Panc1 (cell line): ENCODE measurements at regions not wholly inside any gene's neighbourhood (a gene's known extent, or its start where the extent isn't known, plus 50 kb on each side); places are given as distances from the start of the nearest gene placed in this dataset.

Source experiments
- ATAC-seq: fragments of 200-7000 bp; cut with Tn5 transposase; 2 replicates; pipeline ENCODE4 v1.9.1; 2020; ENCODE audit warnings: mild to moderate bottlenecking, moderate library complexity
- BruUV-seq: library from RNA; stranded (reverse); fragments of 400-500 nt; replicated peaks from 2 replicates; lab custom pipeline; 2021; lab: Mats Ljungman, UMichigan
- CTCF ChIA-PET: fragments of 300-600 bp; sonication (Branson Sonifier 250); formaldehyde crosslinking; loops from one replicate; lab custom pipeline; 2022; ENCODE audit warnings: antibody characterized with exemption; lab: Charles Lee
- POLR2A ChIA-PET: fragments of 300-600 bp; sonication (Branson Sonifier 250); formaldehyde crosslinking; loops from one replicate; lab custom pipeline; 2022; ENCODE audit warnings: antibody characterized with exemption; lab: Charles Lee
- DNase-seq: peaks from one replicate; pipeline ENCODE4 v3.0.0-alpha.2; 2010; ENCODE audit warnings: low read depth, low spot score
- H3K27ac ChIP-seq: 2 replicates; pipeline ENCODE4 v1.5.1; 2011; ENCODE audit warnings: mild to moderate bottlenecking, low read length, inconsistent platforms
- H3K27me3 ChIP-seq: fragments of 200-500 bp; sonication (Bioruptor generic); 2 replicates; pipeline ENCODE4 v1.6.0; 2014; ENCODE audit warnings: low read length, inconsistent platforms; ENCODE audit not compliant: control insufficient read depth, insufficient read depth
- H3K36me3 ChIP-seq: fragments of 200-500 bp; sonication (Bioruptor generic); 2 replicates; pipeline ENCODE4 v1.5.1; 2014; ENCODE audit warnings: inconsistent platforms, mild to moderate bottlenecking, low read length, moderate library complexity; ENCODE audit not compliant: control insufficient read depth, insufficient read depth
- H3K4me1 ChIP-seq: 2 replicates; pipeline ENCODE4 v1.5.1; 2011; ENCODE audit warnings: inconsistent platforms, mild to moderate bottlenecking, low read length, moderate library complexity; ENCODE audit not compliant: control insufficient read depth, insufficient read depth
- H3K4me3 ChIP-seq, 2 experiments: 2 replicates each; pipeline ENCODE4 v1.5.1; 2011 to 2012; ENCODE audit warnings: low read depth in 2 of 2, low read length in 2 of 2, mild to moderate bottlenecking in 2 of 2, inconsistent platforms in 1 of 2, moderate library complexity in 1 of 2
- H3K9me3 ChIP-seq: fragments of 200-500 bp; sonication (Bioruptor generic); 2 replicates; pipeline ENCODE4 v1.5.1; 2014; ENCODE audit warnings: low read depth, mild to moderate bottlenecking, inconsistent platforms, low read length, moderate library complexity; ENCODE audit not compliant: control insufficient read depth, insufficient read depth
- POLR2AphosphoS5 ChIP-seq: IDR thresholded peaks from 2 replicates; pipeline ENCODE4 v1.6.1; 2012; ENCODE audit warnings: mild to moderate bottlenecking, low read depth, low read length, moderate library complexity
- SIN3A ChIP-seq: IDR thresholded peaks from 2 replicates; pipeline ENCODE4 v1.6.1; 2012; ENCODE audit warnings: low read depth, mild to moderate bottlenecking, low read length, moderate library complexity, borderline replicate concordance; ENCODE audit not compliant: insufficient read depth
- TCF7L2 ChIP-seq: IDR thresholded peaks from 2 replicates; pipeline ENCODE4 v1.6.1; 2011; ENCODE audit warnings: mild to moderate bottlenecking, low read depth, low read length, inconsistent platforms
- in situ Hi-C: cut with HindIII; loops from 2 replicates; pipeline ENCODE4 v1.10.0; 2016; ENCODE audit warnings: low sequenced_read_pairs, low pct_unique_long_range_greater_than_20kb
- intact Hi-C: fragments of 100-400 bp; cut with micrococcal nuclease; formaldehyde crosslinking; loops from one replicate; pipeline ENCODE4 v1.10.0; 2022; ENCODE audit not compliant: unreplicated experiment
- TF ChIP-seq, protein P1 (sequence below): fragments of 450-650 bp; IDR thresholded peaks from 2 replicates; pipeline ENCODE4 v1.5.1; 2017; ENCODE audit warnings: mild to moderate bottlenecking
- TF ChIP-seq, protein P2 (sequence below), 2 experiments: IDR thresholded peaks; 2 replicates each; pipeline ENCODE4 v1.6.1; 2011 to 2012; ENCODE audit warnings: low read depth in 2 of 2, control low read depth in 1 of 2, low read length in 1 of 2, mild to moderate bottlenecking in 1 of 2, moderate library complexity in 1 of 2; ENCODE audit not compliant: insufficient read depth in 1 of 2

DNA sequence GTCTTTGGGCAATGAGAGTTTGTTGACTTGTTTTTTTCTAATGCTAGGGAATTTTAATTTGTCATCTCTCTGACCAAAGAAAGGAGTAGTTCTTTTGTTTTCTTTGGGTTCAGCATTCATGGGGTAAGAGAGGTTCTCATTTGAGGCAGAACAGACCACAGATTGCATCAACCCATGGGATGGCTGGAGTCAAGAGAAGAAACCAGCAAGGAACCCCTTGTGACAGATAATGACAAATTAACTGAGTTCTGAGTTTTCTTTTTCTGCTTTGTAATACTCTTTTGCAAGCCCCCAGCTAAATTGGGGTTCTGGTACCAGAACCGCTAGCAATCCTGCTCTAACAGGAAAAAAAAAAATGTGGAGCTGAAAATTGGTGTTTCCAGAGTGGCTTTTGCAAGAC is 864.1 kb downstream of the DIAPH3 start:
- in situ Hi-C loops: no loop called here
- intact Hi-C loops: no loop called here
- Histone ChIP-seq H3K4me3 (no peak overlapping the region), H3K9me3 (no peaks in the 10 kb centered on the region), H3K27ac (no peak overlapping the region), H3K27me3 (no peaks in the 10 kb centered on the region), H3K4me1 (no peaks in the 10 kb centered on the region), H3K36me3 (no peaks in the 10 kb centered on the region)
- POLR2A ChIA-PET: no interaction called here
- TF ChIP-seq, protein P1, sequence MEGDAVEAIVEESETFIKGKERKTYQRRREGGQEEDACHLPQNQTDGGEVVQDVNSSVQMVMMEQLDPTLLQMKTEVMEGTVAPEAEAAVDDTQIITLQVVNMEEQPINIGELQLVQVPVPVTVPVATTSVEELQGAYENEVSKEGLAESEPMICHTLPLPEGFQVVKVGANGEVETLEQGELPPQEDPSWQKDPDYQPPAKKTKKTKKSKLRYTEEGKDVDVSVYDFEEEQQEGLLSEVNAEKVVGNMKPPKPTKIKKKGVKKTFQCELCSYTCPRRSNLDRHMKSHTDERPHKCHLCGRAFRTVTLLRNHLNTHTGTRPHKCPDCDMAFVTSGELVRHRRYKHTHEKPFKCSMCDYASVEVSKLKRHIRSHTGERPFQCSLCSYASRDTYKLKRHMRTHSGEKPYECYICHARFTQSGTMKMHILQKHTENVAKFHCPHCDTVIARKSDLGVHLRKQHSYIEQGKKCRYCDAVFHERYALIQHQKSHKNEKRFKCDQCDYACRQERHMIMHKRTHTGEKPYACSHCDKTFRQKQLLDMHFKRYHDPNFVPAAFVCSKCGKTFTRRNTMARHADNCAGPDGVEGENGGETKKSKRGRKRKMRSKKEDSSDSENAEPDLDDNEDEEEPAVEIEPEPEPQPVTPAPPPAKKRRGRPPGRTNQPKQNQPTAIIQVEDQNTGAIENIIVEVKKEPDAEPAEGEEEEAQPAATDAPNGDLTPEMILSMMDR: no peak
- TF ChIP-seq TCF7L2: no peak
- TF ChIP-seq, protein P2, sequence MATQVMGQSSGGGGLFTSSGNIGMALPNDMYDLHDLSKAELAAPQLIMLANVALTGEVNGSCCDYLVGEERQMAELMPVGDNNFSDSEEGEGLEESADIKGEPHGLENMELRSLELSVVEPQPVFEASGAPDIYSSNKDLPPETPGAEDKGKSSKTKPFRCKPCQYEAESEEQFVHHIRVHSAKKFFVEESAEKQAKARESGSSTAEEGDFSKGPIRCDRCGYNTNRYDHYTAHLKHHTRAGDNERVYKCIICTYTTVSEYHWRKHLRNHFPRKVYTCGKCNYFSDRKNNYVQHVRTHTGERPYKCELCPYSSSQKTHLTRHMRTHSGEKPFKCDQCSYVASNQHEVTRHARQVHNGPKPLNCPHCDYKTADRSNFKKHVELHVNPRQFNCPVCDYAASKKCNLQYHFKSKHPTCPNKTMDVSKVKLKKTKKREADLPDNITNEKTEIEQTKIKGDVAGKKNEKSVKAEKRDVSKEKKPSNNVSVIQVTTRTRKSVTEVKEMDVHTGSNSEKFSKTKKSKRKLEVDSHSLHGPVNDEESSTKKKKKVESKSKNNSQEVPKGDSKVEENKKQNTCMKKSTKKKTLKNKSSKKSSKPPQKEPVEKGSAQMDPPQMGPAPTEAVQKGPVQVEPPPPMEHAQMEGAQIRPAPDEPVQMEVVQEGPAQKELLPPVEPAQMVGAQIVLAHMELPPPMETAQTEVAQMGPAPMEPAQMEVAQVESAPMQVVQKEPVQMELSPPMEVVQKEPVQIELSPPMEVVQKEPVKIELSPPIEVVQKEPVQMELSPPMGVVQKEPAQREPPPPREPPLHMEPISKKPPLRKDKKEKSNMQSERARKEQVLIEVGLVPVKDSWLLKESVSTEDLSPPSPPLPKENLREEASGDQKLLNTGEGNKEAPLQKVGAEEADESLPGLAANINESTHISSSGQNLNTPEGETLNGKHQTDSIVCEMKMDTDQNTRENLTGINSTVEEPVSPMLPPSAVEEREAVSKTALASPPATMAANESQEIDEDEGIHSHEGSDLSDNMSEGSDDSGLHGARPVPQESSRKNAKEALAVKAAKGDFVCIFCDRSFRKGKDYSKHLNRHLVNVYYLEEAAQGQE (IDR thresholded peaks at IDR 0.05; ENCODE audit: insufficient read depth in 1 of 2, low read depth in 2 of 2, low read length in 1 of 2): no peak
- no peak for TF ChIP-seq SIN3A
- ATAC-seq (no peak), DNase-seq (no peak)
- CTCF ChIA-PET: no interaction called here
- BruUV-seq: no TSS peak

DNA sequence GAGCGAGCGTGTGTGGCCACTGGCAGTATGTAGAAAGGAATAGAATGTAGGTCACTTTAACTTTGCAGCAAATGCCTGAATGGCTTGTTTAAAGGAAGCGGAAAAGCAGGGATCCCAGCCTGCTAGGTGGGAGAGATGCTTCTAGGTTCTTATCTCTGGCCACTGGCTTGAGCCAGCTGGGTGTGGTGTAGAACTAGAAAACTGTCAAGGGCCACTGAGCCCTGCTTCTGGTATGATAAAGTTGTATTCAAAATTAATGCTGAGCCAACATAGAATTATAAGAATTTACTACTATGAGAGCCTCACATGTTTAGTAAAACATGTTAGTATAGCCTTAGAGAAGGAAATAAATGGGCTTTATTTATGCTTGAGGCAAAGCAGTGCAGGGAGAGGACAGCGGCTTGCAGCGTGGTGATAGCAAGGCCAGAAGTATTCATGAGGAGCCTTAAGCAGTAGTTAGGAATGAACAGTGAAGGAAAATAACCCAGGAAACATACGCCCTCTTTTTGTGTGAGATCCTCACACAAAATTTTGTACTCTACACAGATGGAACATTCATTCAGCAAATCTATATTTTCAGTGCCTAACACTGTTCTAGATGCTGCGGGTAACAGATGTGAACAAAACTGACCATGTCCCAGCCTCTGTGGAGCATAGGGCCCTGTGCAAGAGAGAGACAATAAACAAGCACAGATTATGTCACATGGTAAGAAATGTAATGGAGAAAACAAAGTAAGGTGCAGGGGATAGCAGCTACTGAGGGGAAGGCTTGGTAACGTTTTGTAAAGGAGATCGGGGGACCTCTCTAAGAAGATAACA is 863.2 kb downstream of the DIAPH3 start:
- intact Hi-C loops (no loop called here), in situ Hi-C loops (no loop called here)
- ChIA-PET POLR2A (no interaction called here), CTCF (no interaction called here)
- DNase-seq (no peak), ATAC-seq (no peak)
- TF ChIP-seq, protein P2 (IDR thresholded peaks at IDR 0.05; ENCODE audit: insufficient read depth in 1 of 2, low read depth in 2 of 2, low read length in 1 of 2): no peak
- TF ChIP-seq, protein P1: no peak
- TF ChIP-seq POLR2AphosphoS5: no peak
- no peak for TF ChIP-seq TCF7L2
- TF ChIP-seq SIN3A: no peak
- Histone ChIP-seq H3K4me3 (no peak overlapping the region), H3K9me3 (no peaks in the 10 kb centered on the region), H3K27ac (no peak overlapping the region), H3K4me1 (no peaks in the 10 kb centered on the region), H3K27me3 (no peaks in the 10 kb centered on the region), H3K36me3 (no peaks in the 10 kb centered on the region)
- no TSS peak for BruUV-seq
